Retina (tissue), 1 donor: ENCODE measurements at regions not wholly inside any gene's neighbourhood (a gene's known extent, or its start where the extent isn't known, plus 50 kb on each side); places are given as distances from the start of the nearest gene placed in this dataset.
"Not testable (repeated sequence)": the region's sequence is repeated elsewhere in the genome, so short reads cannot be mapped to it uniquely, and the experiment has no call there.

Experiments used
- DNase-seq: peaks from one replicate; pipeline ENCODE4 v3.0.0-alpha.2; 2016

- not testable (repeated sequence) for DNase-seq
Measured at GRCh38 chr2:40712197-40712894, 260.5 kb upstream of the SLC8A1 start.

GRCh38 chr2:40716879-40717278 is 265.0 kb upstream of the SLC8A1 start:
- no peak for DNase-seq

- no peak for DNase-seq
Measured at GRCh38 chr2:40719414-40719813, 267.5 kb upstream of the SLC8A1 start.

GRCh38 chr2:40721595-40721994 is 269.7 kb upstream of the SLC8A1 start:
- DNase-seq, result no peak

GRCh38 chr2:40723194-40723593 is 271.3 kb upstream of the SLC8A1 start:
- DNase-seq, result no peak

GRCh38 chr2:40725040-40725439 is 273.1 kb upstream of the SLC8A1 start:
- no peak for DNase-seq

- DNase-seq, result no peak
Measured at GRCh38 chr2:40725950-40726349, 274.1 kb upstream of the SLC8A1 start.

GRCh38 chr2:40734797-40735196 is 282.9 kb upstream of the SLC8A1 start:
- no peak for DNase-seq

- no peak for DNase-seq
Measured at GRCh38 chr2:40737180-40737579, 285.3 kb upstream of the SLC8A1 start.

- DNase-seq, result no peak
Measured at GRCh38 chr2:40740419-40740818, 288.5 kb upstream of the SLC8A1 start.

GRCh38 chr2:40741532-40741931 is 289.6 kb upstream of the SLC8A1 start:
- no peak for DNase-seq

- DNase-seq, result no peak
Measured at GRCh38 chr2:40746191-40746590, 294.3 kb upstream of the SLC8A1 start.

- DNase-seq, result no peak
Measured at GRCh38 chr2:40751981-40752380, 300.1 kb upstream of the SLC8A1 start.

GRCh38 chr2:40752796-40753195 is 300.9 kb upstream of the SLC8A1 start:
- no peak for DNase-seq

- no peak for DNase-seq
Measured at GRCh38 chr2:40754912-40755311, 303.0 kb upstream of the SLC8A1 start.

- no peak for DNase-seq
Measured at GRCh38 chr2:40758401-40759155, 306.7 kb upstream of the SLC8A1 start.

- DNase-seq, result no peak
Measured at GRCh38 chr2:40760071-40760666, 308.3 kb upstream of the SLC8A1 start.

GRCh38 chr2:40773291-40773690 is 321.4 kb upstream of the SLC8A1 start:
- no peak for DNase-seq

- DNase-seq, result no peak
Measured at GRCh38 chr2:40783704-40784103, 331.8 kb upstream of the SLC8A1 start.

- DNase-seq, result no peak
Measured at GRCh38 chr2:40786636-40787035, 334.7 kb upstream of the SLC8A1 start.

GRCh38 chr2:40797120-40797519 is 345.2 kb upstream of the SLC8A1 start:
- no peak for DNase-seq

- DNase-seq, result no peak
Measured at GRCh38 chr2:40803900-40804299, 352.0 kb upstream of the SLC8A1 start.

- DNase-seq, result no peak
Measured at GRCh38 chr2:40809156-40809555, 357.3 kb upstream of the SLC8A1 start.

- DNase-seq, result no peak
Measured at GRCh38 chr2:40814616-40815015, 362.7 kb upstream of the SLC8A1 start.
